Urothelium cell line (cell line): ENCODE measurements at regions not wholly inside any gene's neighbourhood (a gene's known extent, or its start where the extent isn't known, plus 50 kb on each side); places are given as distances from the start of the nearest gene placed in this dataset.
A peak's percentile ranks its signal among the peaks of the same experiment; 100 is the strongest.

Experiments used
- DNase-seq: peaks from one replicate; pipeline ENCODE4 v3.0.0; 2011; ENCODE audit warnings: low spot score, mixed read lengths
- FAIRE-seq: peaks from 2 replicates; lab custom pipeline; 2011; peaks lifted over from hg19 to GRCh38; lab: Jason Lieb, UNC

- DNase-seq (no peak), FAIRE-seq (no peak)
These were observed 111.9 kb upstream of the CALN1 start for GRCh38 chr7:72524037-72524436.

- DNase-seq (peak; percentile 19), FAIRE-seq (no peak)
These were observed 92.0 kb upstream of the CALN1 start for GRCh38 chr7:72504061-72504706.

- FAIRE-seq (no peak), DNase-seq (no peak)
These were observed 91.5 kb upstream of the CALN1 start for GRCh38 chr7:72503644-72504043.

GRCh38 chr7:72494807-72495206, 82.7 kb upstream of the CALN1 start:
- FAIRE-seq, result no peak

GRCh38 chr7:72493850-72494661, 81.9 kb upstream of the CALN1 start:
- no peak for FAIRE-seq
- DNase-seq, result peak; percentile 69

More at GRCh38 chr7:72494807-72495206, 82.7 kb upstream of the CALN1 start:
- DNase-seq, result no peak

- FAIRE-seq (no peak), DNase-seq (no peak)
These were observed 80.4 kb upstream of the CALN1 start for GRCh38 chr7:72492461-72493065.

GRCh38 chr7:72490301-72490700, 78.2 kb upstream of the CALN1 start:
- DNase-seq, result no peak
- no peak for FAIRE-seq

- FAIRE-seq, result no peak
- DNase-seq, result no peak
These were observed 69.8 kb upstream of the CALN1 start for GRCh38 chr7:72481934-72482333.

GRCh38 chr7:72476608-72477305, 64.6 kb upstream of the CALN1 start:
- FAIRE-seq (no peak), DNase-seq (no peak)

- FAIRE-seq (no peak), DNase-seq (no peak)
These were observed 55.1 kb upstream of the CALN1 start for GRCh38 chr7:72467237-72467636.

GRCh38 chr7:72466797-72467196, 54.7 kb upstream of the CALN1 start:
- FAIRE-seq (no peak), DNase-seq (no peak)

GRCh38 chr7:72465521-72465920, 53.4 kb upstream of the CALN1 start:
- DNase-seq, result no peak
- no peak for FAIRE-seq

GRCh38 chr7:72462311-72462710, 50.2 kb upstream of the CALN1 start:
- no peak for FAIRE-seq
- no peak for DNase-seq
